OCI-LY7 (cell line): ENCODE measurements at regions not wholly inside any gene's neighbourhood (a gene's known extent, or its start where the extent isn't known, plus 50 kb on each side); places are given as distances from the start of the nearest gene placed in this dataset.

Source experiments
- BruUV-seq: library from RNA; stranded (reverse); fragments of 400-500 nt; replicated peaks from 2 replicates; lab custom pipeline; 2021; lab: Mats Ljungman, UMichigan
- CTCF ChIA-PET: fragments of 300-600 bp; sonication (Branson Sonifier 250); formaldehyde crosslinking; loops from one replicate; lab custom pipeline; 2022; ENCODE audit warnings: antibody characterized with exemption; ENCODE audit not compliant: unreplicated experiment; lab: Charles Lee
- POLR2A ChIA-PET: fragments of 300-600 bp; sonication (Branson Sonifier 250); formaldehyde crosslinking; loops from one replicate; lab custom pipeline; 2022; ENCODE audit warnings: antibody characterized with exemption; lab: Charles Lee
- DNase-seq: peaks from one replicate; pipeline ENCODE4 v3.0.0-alpha.2; 2015; ENCODE audit warnings: low spot score
- H2AFZ ChIP-seq: fragments of 200-600 bp; sonication (generic), shearing (Covaris generic); 2 replicates; pipeline ENCODE4 v1.6.1; 2014; ENCODE audit warnings: mild to moderate bottlenecking, antibody characterized with exemption, low read length, moderate library complexity
- H3K27ac ChIP-seq: fragments of 200-600 bp; sonication (generic); 2 replicates; pipeline ENCODE4 v1.5.1; 2014; ENCODE audit warnings: mixed run types, low read depth, mild to moderate bottlenecking, moderate library complexity, low read length, inconsistent platforms; ENCODE audit not compliant: poor library complexity, severe bottlenecking
- H3K36me3 ChIP-seq: fragments of 200-600 bp; sonication (generic); 2 replicates; pipeline ENCODE4 v1.6.1; 2014; ENCODE audit warnings: mild to moderate bottlenecking, antibody characterized with exemption, low read length, moderate library complexity, mixed read lengths; ENCODE audit not compliant: insufficient read depth
- H3K4me1 ChIP-seq: fragments of 200-600 bp; sonication (generic); 2 replicates; pipeline ENCODE4 v1.5.1; 2014; ENCODE audit warnings: mild to moderate bottlenecking, low read length; ENCODE audit not compliant: insufficient read depth, poor library complexity, severe bottlenecking
- H3K4me2 ChIP-seq: fragments of 200-600 bp; sonication (generic); 2 replicates; pipeline ENCODE4 v1.6.1; 2014; ENCODE audit warnings: mild to moderate bottlenecking, low read length
- H3K4me3 ChIP-seq: fragments of 200-600 bp; sonication (generic); 2 replicates; pipeline ENCODE4 v1.5.1; 2014; ENCODE audit warnings: mild to moderate bottlenecking, low read depth, low read length; ENCODE audit not compliant: poor library complexity, severe bottlenecking
- H3K79me2 ChIP-seq: fragments of 200-600 bp; sonication (generic); 2 replicates; pipeline ENCODE4 v1.6.1; 2016; ENCODE audit warnings: low read depth, mild to moderate bottlenecking, low read length, moderate library complexity, mixed read lengths; ENCODE audit not compliant: insufficient read depth
- H3K9me2 ChIP-seq: fragments of 200-600 bp; sonication (generic); 2 replicates; pipeline ENCODE4 v1.6.1; 2016; ENCODE audit warnings: mild to moderate bottlenecking, low read length, mixed read lengths; ENCODE audit not compliant: insufficient read depth
- H3K9me3 ChIP-seq: fragments of 200-600 bp; sonication (generic); 2 replicates; pipeline ENCODE4 v1.6.1; 2014; ENCODE audit warnings: mild to moderate bottlenecking, mixed run types, low read length, mixed read lengths
- H4K20me1 ChIP-seq: fragments of 200-600 bp; sonication (generic); 2 replicates; pipeline ENCODE4 v1.6.1; 2014; ENCODE audit warnings: mild to moderate bottlenecking, antibody characterized with exemption, low read length, moderate library complexity, mixed read lengths; ENCODE audit not compliant: insufficient read depth
- CTCF ChIP-seq: fragments of 200-600 bp; sonication (generic); conservative IDR thresholded peaks from 2 replicates; pipeline ENCODE4 v1.5.1; 2014; ENCODE audit warnings: mild to moderate bottlenecking, antibody characterized with exemption, low read length, moderate library complexity, mixed read lengths
- EZH2phosphoT487 ChIP-seq: fragments of 200-600 bp; sonication (generic); IDR thresholded peaks from 2 replicates; pipeline ENCODE4 v1.6.1; 2018; ENCODE audit warnings: low read depth, borderline replicate concordance, mild to moderate bottlenecking, mixed run types, antibody characterized with exemption, low read length, moderate library complexity, mixed read lengths
- intact Hi-C: fragments of 100-400 bp; cut with micrococcal nuclease; formaldehyde crosslinking; loops from one replicate; pipeline ENCODE4 v1.10.0; 2022; ENCODE audit not compliant: unreplicated experiment

- no TSS peak for BruUV-seq
- H2AFZ ChIP-seq: no peak overlapping the region
- no peaks in the 10 kb centered on the region for H4K20me1 ChIP-seq
- H3K4me2 ChIP-seq: no peak overlapping the region
- TF ChIP-seq EZH2phosphoT487: no peak
- no peak for TF ChIP-seq CTCF
- H3K4me3 ChIP-seq: no peak overlapping the region
- no peaks in the 10 kb centered on the region for H3K36me3 ChIP-seq
- H3K9me2 ChIP-seq: no peaks in the 10 kb centered on the region
- ChIA-PET CTCF (interaction anchor here (0.8 kb wide), 1 partner anchor 261 kb away, joined by 3 read pairs; no protein-coding TSS in a partner anchor), POLR2A (interaction anchor here (0.6 kb wide), 1 partner anchor 257 kb away, joined by 3 read pairs; no protein-coding TSS in a partner anchor)
- no peaks in the 10 kb centered on the region for H3K79me2 ChIP-seq
- intact Hi-C loops: loop anchor here (2.0 to 10.0 kb wide), 3 partner anchors 121 to 261 kb away; no protein-coding TSS in a partner anchor
- H3K9me3 ChIP-seq: no peaks in the 10 kb centered on the region
- DNase-seq: no peak
- no peaks in the 10 kb centered on the region for H3K4me1 ChIP-seq
- no peak overlapping the region for H3K27ac ChIP-seq
These were observed 58.7 kb upstream of the BEGAIN start for GRCh38 chr14:100645982-100646314.

- Histone ChIP-seq H3K79me2 (no peaks in the 10 kb centered on the region), H4K20me1 (no peaks in the 10 kb centered on the region), H3K9me3 (no peaks in the 10 kb centered on the region), H2AFZ (no peak overlapping the region), H3K4me3 (no peak overlapping the region), H3K4me1 (no peaks in the 10 kb centered on the region), H3K9me2 (no peaks in the 10 kb centered on the region), H3K36me3 (no peaks in the 10 kb centered on the region), H3K27ac (no peak overlapping the region), H3K4me2 (no peak overlapping the region)
- POLR2A ChIA-PET: interaction anchor here (0.6 kb wide), 1 partner anchor 984 kb away, joined by 5 read pairs; no protein-coding TSS in a partner anchor
- TF ChIP-seq EZH2phosphoT487 (no peak), CTCF (no peak)
- intact Hi-C loops: loop anchor here (5.0 to 10.0 kb wide), 2 partner anchors 124 to 206 kb away; no protein-coding TSS in a partner anchor
- no peak for DNase-seq
- CTCF ChIA-PET: no interaction called here
- no TSS peak for BruUV-seq
These were observed 61.4 kb upstream of the BEGAIN start for GRCh38 chr14:100648474-100649172.

GRCh38 chr14:100649173-100649519, 61.9 kb upstream of the BEGAIN start:
- H3K4me2 ChIP-seq: no peak overlapping the region
- no peak overlapping the region for H3K4me3 ChIP-seq
- intact Hi-C loops: loop anchor here (5.0 to 10.0 kb wide), 2 partner anchors 124 to 207 kb away; no protein-coding TSS in a partner anchor
- H2AFZ ChIP-seq: no peak overlapping the region
- TF ChIP-seq EZH2phosphoT487: no peak
- TF ChIP-seq CTCF: no peak
- no peaks in the 10 kb centered on the region for H3K9me2 ChIP-seq
- no peak overlapping the region for H3K27ac ChIP-seq
- ChIA-PET CTCF (no interaction called here), POLR2A (no interaction called here)
- H3K36me3 ChIP-seq: no peaks in the 10 kb centered on the region
- H3K4me1 ChIP-seq: peaks cover 3% of the 10 kb centered on the region
- H4K20me1 ChIP-seq: no peaks in the 10 kb centered on the region
- H3K79me2 ChIP-seq: no peaks in the 10 kb centered on the region
- no TSS peak for BruUV-seq
- no peak for DNase-seq
- H3K9me3 ChIP-seq: no peaks in the 10 kb centered on the region
